NCI-H1048 (cell line): ENCODE measurements at regions not wholly inside any gene's neighbourhood (a gene's known extent, or its start where the extent isn't known, plus 50 kb on each side); places are given as distances from the start of the nearest gene placed in this dataset.
"Not testable (repeated sequence)": the region's sequence is repeated elsewhere in the genome, so short reads cannot be mapped to it uniquely, and the experiment has no call there.

Experiments
- DNase-seq: peaks from one replicate; lab custom pipeline; 2025; lab: John Stamatoyannopoulos, UW

- no peak for DNase-seq
These were observed 853.6 kb downstream of the KCNA4 start for GRCh38 chr11:29163231-29163630.

GRCh38 chr11:29162491-29162890 lies 854.3 kb downstream of the KCNA4 start:
- no peak for DNase-seq

DNA sequence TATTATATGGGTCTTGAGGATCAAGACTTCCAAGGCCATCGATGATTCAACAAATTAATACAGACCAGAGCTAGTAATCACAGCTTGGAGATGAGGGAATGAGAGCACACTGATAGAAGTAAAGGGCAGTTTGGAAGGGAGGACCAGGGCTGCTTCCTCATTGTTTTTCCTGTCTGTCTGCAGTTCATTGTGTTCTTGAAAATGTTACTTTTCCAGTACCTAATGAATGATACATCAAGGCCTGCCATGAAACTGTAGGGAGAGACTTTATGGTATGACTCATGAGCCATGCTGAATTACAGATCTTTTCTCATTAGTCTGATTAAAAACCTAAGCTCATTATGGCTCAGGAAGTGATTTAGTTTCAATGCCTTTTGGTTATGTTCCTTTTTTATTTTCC lies 855.6 kb downstream of the KCNA4 start:
- no peak for DNase-seq

DNA sequence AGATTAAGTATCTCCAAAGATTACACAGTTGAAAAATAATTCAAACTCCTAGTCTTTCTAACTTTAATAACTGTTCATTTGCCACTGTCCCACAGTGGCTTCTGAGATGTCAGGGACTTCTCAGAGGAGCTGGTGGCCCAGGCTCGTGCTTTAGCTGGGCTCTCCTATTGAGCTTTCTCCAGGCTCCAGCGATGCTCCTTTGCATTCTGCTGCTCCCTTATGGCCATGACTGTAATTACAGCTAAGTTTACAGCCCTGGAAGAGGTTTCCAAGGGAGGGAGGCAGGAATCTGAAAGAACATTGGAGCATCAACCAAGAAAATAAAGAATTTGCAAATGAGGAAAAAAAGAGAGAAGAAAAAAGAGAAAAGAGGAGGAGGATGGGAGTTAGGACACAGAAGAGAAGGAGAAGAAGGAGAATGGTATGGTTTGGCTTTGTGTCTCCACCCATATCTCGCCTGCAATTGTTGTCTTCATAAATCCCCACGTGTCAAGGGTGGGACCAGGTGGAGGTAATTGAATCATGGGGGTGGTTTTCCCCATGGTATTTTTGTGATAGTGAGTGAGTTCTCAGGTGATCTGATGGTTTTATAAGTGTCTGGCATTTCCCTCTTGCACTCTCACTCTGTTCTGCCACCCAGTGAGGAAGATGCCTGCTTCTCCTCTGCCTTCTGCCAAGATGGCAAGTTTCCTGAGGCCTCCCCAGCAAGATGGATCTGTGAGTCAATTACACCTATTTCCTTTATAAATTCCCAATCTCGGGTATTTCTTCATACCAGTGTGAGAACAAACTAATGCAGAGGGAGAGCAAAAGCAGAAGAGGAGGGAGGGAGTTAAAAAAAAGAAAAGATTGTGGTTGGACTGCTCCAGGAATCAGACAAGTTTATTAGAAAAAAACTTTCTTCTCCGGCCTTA lies 857.0 kb downstream of the KCNA4 start:
- peak; percentile 7 for DNase-seq

GRCh38 chr11:29153078-29153477 lies 863.8 kb downstream of the KCNA4 start:
- DNase-seq: no peak

GRCh38 chr11:29142573-29142972 lies 874.3 kb downstream of the KCNA4 start:
- DNase-seq: not testable (repeated sequence)

DNA sequence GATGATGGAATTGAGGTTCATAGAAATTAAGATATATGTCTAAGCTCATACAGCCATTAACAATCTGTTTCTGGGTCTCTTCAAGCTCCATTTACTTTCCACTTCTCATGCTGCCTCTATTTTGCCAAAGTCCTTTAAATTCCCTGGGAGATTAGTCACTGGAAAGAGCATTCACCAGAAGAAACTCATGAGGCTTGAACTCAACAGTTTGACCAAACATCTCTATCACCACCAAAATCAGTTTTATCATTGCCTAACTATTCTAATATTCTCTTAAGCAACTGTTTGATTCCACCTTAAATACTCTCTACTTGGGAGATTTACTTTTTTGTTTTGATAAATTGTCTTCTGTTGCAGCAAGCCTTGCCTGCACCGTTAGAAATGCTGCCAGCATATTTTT lies 881.3 kb downstream of the KCNA4 start:
- DNase-seq: no peak

DNA sequence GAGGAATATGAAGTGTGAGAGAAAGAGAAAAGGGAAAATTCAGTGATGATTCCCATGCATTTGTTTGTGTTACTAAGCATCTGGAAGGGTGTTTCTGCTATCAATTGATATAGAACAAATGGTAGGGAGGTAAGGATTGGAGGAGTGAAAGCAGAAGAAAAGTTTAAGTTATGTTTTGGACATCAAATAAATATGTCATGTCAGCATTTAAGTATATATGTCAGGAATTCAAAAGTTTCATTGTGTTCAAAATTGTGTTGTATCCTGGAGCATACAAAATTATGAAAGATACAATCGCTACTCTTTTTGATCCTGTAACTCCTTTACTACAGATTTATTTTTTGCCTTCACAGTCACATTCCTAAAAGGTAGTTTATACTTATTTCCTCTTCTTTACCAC lies 885.8 kb downstream of the KCNA4 start:
- DNase-seq: no peak

GRCh38 chr11:29129844-29130243 lies 887.0 kb downstream of the KCNA4 start:
- no peak for DNase-seq

DNA sequence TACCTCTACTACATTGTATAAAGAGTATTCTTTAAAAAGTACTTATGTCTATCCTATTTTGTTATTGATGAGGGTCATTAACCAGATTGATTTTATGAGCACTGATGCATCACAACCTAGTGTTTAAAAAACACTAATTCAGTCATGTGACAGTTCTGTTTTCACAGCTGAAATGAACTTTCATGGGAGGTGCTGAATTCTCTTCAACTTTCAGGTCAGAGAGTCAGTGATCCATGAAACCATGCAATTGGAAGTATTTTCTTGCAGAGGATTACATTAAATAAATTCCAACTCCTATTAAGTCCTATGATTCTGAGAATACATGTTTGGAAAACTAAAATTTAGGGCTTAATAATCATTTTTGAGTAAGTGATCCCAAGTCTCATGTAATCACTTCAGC lies 889.4 kb downstream of the KCNA4 start:
- DNase-seq: no peak

DNA sequence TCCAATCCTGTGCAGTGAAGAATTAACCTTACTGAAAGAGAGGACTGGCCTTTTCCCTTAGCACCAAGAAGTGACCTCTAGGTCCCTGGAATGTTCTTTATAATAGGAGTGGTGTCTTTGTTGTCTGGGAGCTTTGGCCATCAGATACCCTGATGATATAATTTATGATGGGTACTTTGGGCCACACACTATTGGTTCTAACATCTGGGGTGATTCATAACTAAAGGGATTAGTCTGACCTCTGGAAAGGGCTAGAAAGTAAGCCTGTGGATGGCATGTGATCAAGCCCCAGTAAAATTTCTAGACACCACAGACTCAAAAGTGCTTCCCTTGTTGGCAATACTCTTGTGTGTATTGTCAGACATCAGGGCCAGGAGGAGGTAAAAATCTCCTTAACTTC lies 891.2 kb downstream of the KCNA4 start:
- DNase-seq: no peak

- no peak for DNase-seq
These were observed 892.4 kb downstream of the KCNA4 start for GRCh38 chr11:29124470-29124869.

DNA sequence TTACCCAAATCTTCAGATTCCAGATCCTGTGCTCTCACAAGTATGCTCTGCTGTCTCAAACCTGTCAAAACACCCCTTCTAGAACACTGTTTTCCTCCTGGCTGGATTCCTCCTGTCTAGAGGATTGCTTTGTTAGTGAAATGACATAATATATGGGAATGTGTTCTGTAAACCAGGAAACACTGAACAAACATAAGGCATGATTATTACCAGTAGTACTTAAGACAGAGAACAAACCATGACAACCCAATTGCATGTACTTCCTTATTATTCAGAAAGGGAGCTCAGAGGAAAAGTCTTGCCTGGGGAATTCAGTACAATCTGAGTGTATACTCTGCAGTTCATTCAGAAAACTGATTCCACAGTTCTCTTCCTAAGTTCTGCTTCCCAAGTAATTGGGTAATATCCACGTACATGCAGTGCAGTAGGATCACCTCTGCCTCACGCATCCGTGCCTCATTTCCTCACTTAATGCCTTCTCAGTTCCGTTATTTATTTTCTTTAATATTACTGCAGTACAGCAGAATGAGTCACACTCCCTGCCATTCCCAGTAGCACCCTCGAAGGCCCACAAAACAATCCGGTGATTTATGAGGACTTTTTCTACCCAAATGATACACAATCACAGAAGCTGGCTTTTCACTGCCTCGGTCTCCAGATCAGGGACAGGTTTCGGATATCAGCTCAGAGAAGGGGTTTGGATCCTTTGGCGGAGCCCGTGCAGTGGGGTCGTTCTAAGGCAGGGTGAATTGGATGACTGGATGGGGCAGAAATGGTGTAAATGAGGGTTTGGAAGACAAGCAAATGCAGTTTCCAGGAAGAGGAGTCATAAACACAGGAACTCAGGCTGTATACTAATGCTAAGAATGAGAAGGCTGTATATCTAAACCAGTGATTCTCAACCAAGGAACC lies 896.9 kb downstream of the KCNA4 start:
- no peak for DNase-seq

DNA sequence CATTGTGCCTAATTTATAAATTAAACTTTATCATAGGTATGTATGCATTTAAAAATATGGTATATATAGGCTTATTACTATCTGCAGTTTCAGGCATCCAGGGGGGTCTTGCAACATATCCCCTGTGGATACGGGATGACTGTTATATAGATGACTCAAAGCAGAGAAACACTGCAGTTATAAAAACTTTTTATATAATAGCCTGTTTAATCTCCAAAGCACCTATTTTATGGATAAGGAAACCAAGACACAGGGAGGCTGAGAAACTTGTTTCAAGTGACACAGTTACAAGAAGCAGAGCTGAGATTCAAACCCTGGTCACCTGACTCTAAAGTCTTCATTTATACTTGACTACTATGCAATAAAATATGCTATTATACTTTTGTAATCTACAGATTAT lies 897.7 kb downstream of the KCNA4 start:
- DNase-seq: no peak

DNA sequence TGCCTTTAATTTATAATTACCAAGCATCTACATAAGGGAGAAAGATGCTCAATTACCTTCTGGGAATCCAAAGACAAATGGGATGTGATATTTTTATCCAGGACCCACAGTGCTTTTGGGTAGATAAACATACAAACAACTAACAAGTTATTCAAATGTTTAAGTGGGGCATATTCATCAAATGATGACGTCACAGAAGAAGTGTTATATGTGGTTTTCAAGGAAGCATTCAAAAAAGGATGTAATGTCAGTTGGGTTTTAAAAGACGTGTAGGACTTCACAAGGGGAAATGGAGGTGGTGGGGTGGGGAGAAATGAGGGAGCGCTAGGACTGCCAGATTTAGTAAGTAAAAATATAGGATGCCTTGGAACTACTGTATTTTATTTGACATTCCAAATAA lies 915.9 kb downstream of the KCNA4 start:
- DNase-seq: no peak

GRCh38 chr11:29095821-29096220 lies 921.0 kb downstream of the KCNA4 start:
- DNase-seq: no peak

DNA sequence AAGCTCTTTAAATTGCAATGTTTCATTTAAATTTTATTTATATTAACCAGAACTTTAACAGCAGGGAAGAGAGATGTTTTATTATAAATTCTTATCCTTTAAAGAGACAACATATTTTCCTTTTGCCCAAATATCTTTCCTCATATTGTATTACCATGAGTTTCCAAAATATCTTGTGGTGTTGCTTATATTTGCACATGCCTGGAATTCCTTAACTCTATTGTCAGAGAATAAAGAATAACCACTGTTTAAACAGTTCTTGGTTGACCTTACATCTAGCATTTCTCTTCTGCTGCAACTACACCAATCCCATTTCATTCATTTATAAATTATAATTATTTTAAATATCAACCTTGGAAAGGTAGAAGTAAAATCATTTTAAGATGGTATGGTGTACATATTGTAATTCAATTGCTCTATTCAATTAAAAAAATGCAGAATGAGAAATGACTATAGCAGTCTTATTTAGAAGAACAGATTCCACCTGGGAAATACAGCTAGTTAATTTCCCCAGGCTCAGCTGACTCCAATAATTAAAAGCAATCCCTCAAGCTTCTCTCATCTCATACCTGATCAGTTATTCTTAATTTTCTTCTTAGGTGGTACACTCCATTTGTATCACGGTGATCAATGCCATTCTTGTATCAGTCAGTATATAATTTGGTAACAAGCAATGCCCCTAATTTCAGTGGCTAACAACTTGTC lies 923.3 kb downstream of the KCNA4 start:
- DNase-seq: no peak

DNA sequence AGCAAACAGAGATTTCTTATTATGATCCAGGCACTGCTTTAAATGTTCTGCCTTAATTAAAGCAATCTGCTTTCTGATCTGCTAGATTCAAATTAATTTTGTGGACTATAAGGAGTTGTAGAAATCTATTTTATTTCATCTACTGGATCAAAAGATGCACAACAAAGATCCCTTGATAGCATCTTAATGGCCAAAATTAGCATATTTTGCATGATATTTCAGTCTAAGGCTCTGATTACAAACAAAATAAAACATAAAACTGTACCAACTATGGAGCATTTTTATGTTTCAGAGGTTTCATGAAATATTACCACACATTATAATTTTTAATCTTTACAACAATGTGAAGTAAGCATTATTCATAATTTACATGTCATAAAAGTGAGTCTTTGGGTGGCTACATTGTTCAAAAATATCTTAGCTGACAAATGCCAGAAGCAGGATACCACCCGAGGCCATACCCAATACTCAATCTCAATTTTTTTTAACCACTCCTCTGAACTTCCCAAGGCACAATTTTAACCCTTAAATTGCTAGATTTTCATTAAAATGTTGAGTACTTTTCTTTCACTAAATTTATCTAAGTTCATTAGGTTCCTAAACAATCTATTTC lies 929.5 kb downstream of the KCNA4 start:
- no peak for DNase-seq

DNA sequence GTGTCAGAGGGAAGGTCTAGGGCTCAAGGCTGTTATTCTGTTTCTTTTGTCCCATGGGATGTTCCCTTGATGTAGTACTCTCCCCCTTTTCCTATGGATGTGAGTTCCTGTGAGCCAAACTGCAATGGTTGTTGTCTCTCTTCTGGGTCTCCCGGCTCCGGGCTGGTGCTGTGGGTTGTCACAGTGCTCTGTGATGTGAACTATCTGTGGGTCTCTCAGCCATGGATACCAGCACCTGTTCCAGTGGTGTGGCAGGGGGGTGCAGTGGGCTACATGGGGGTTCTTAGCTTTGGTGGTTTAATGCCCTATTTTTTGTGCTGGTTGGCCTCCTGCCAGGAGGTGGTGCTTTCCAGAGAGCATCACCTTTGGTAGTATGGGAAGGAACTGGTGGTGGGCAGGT lies 941.1 kb downstream of the KCNA4 start:
- no peak for DNase-seq

DNA sequence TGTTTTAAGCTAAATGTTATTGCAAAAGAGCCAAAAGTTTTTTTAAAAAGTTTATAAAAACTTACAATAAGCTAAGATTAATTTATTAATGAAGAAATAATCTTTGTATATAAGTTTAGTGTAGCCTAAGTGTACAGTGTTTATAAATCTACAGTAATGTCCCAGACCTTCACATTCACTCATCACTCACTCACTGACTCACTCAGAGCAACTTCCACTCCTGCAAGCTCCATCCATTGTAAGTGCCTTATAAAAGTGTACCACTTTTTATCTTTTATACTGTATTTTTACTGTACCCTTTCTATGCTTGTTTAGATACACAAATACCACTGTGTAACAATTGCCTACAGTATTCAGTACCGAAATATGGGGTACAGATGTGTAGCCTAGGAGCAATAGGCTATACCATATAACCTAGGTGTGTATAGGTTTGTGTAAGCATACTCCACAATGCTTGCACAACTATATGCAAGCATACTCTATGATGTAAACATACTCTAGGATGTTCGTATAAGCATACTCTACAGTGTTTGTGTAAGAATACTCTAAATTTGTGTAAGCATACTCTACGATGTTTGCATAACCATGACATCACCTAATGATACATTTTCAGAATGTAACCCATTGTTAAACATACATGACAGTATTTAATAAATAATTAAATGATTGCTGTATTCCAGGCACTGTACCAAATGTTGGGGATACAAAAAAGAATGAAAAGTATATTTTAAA lies 953.0 kb downstream of the KCNA4 start:
- DNase-seq: no peak

DNA sequence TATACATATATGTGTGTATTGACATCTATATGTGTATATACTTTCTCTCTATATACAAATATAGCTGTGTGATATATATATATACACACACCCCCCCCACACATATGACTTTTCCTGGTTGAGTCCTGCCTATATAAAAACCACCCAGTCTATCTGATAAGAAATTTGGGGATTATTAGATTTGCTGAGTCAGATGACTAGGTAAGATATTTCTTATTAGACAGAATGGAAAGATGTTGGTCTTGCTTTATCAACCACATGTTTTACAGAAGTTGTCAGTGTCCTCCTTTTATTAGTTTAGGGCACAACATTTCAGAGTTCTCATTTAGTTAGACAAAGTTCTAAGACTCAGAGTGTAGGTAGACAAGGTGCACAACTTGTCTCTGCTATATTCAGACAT lies 953.3 kb downstream of the METTL15 start:
- DNase-seq: no peak
